Upper lobe of left lung (tissue), 4 donors: ENCODE measurements at regions not wholly inside any gene's neighbourhood (a gene's known extent, or its start where the extent isn't known, plus 50 kb on each side); places are given as distances from the start of the nearest gene placed in this dataset.

Source experiments
- EP300 ChIP-seq, 4 donors: sonication (generic); formaldehyde crosslinking; IDR thresholded peaks; one replicate each; pipeline ENCODE4 v1.5.1; 2017; ENCODE audit warnings: antibody characterized with exemption in 4 of 4, control low read depth in 2 of 4
- POLR2A ChIP-seq, 4 donors: fragments of 450-650 bp; IDR thresholded peaks; one replicate each; pipeline ENCODE4 v1.5.1; 2016 to 2017; ENCODE audit warnings: antibody characterized with exemption in 4 of 4, mild to moderate bottlenecking in 2 of 4
- POLR2AphosphoS5 ChIP-seq, 2 donors: sonication (generic); formaldehyde crosslinking; IDR thresholded peaks; one replicate each; pipeline ENCODE4 v1.5.1; 2017; ENCODE audit warnings: antibody characterized with exemption in 2 of 2
- TF ChIP-seq, protein P1 (sequence below), 6 experiments: fragments of 450-650 bp in 4 of 6; fragments of 200-600 bp in 2 of 6; sonication (generic) in 2 of 6; IDR thresholded peaks; one replicate each; pipeline ENCODE4 v1.5.1; 2016 to 2019; ENCODE audit warnings: antibody characterized with exemption in 6 of 6

DNA sequence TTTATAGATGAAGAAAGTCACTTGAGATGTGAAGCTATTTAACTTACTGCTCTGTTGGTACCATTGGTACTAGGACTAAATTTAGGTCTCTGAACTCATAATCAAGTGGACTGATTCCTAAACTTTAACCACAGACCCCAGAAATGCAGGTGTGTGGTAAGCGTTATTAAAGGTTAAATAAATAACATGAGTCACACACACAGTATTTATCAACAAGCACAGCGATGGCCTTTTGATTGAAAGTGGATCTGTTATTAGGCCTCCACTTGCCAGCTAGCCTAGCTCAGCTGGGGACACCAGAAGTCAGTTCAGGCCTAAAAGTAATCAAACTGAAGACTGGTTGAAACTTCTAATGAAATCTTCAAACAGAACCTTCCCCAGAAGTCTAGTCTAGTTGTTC lies 161.3 kb upstream of the DPP10 start:
- no peak for TF ChIP-seq POLR2A (IDR thresholded peaks at IDR 0.05)
- TF ChIP-seq, protein P1, sequence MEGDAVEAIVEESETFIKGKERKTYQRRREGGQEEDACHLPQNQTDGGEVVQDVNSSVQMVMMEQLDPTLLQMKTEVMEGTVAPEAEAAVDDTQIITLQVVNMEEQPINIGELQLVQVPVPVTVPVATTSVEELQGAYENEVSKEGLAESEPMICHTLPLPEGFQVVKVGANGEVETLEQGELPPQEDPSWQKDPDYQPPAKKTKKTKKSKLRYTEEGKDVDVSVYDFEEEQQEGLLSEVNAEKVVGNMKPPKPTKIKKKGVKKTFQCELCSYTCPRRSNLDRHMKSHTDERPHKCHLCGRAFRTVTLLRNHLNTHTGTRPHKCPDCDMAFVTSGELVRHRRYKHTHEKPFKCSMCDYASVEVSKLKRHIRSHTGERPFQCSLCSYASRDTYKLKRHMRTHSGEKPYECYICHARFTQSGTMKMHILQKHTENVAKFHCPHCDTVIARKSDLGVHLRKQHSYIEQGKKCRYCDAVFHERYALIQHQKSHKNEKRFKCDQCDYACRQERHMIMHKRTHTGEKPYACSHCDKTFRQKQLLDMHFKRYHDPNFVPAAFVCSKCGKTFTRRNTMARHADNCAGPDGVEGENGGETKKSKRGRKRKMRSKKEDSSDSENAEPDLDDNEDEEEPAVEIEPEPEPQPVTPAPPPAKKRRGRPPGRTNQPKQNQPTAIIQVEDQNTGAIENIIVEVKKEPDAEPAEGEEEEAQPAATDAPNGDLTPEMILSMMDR (IDR thresholded peaks at IDR 0.05): no peak
- TF ChIP-seq EP300 (IDR thresholded peaks at IDR 0.05): no peak
- no peak for TF ChIP-seq POLR2AphosphoS5 (IDR thresholded peaks at IDR 0.05)
